ENCODE measurements at regions not wholly inside any gene's neighbourhood (a gene's known extent, or its start where the extent isn't known, plus 50 kb on each side); places are given as distances from the start of the nearest gene placed in this dataset.

- TF ChIP-seq CTCF (conservative IDR thresholded peaks at IDR 0.05) (no peak), ZFX (IDR thresholded peaks at IDR 0.05) (no peak)
Measured at GRCh38 chr18:49716035-49716434, 97.3 kb downstream of the ACAA2 start.

All from C4-2B (cell line).